GM21447 (cell line): ENCODE measurements at regions not wholly inside any gene's neighbourhood (a gene's known extent, or its start where the extent isn't known, plus 50 kb on each side); places are given as distances from the start of the nearest gene placed in this dataset.

Experiments used
- ATAC-seq: cut with Tn5 transposase; IDR thresholded peaks from one replicate; pipeline ENCODE4 v1.9.1; 2021; ENCODE audit not compliant: unreplicated experiment

- ATAC-seq: no peak
These were observed 178.0 kb upstream of the DMRT1 start for GRCh38 chr9:663541-663940.

GRCh38 chr9:665296-665695 lies 176.2 kb upstream of the DMRT1 start:
- ATAC-seq: no peak

- no peak for ATAC-seq
These were observed 169.5 kb upstream of the DMRT1 start for GRCh38 chr9:671997-672396.

GRCh38 chr9:672851-673250 lies 168.6 kb upstream of the DMRT1 start:
- ATAC-seq: no peak

- no peak for ATAC-seq
These were observed 168.1 kb upstream of the DMRT1 start for GRCh38 chr9:673264-673965.

- no peak for ATAC-seq
These were observed 167.5 kb upstream of the DMRT1 start for GRCh38 chr9:673966-674526.

GRCh38 chr9:675697-676370 lies 165.7 kb upstream of the DMRT1 start:
- ATAC-seq: no peak

- ATAC-seq: no peak
These were observed 164.6 kb upstream of the DMRT1 start for GRCh38 chr9:676780-677438.

- ATAC-seq: no peak
These were observed 163.9 kb upstream of the DMRT1 start for GRCh38 chr9:677461-678097.

GRCh38 chr9:678897-679296 lies 162.6 kb upstream of the DMRT1 start:
- no peak for ATAC-seq

- no peak for ATAC-seq
These were observed 162.0 kb upstream of the DMRT1 start for GRCh38 chr9:679462-679861.

GRCh38 chr9:680106-680505 lies 161.4 kb upstream of the DMRT1 start:
- ATAC-seq: no peak

GRCh38 chr9:682633-683508 lies 158.6 kb upstream of the DMRT1 start:
- ATAC-seq: no peak

GRCh38 chr9:683509-684021 lies 157.9 kb upstream of the DMRT1 start:
- no peak for ATAC-seq

GRCh38 chr9:684054-684890 lies 157.2 kb upstream of the DMRT1 start:
- no peak for ATAC-seq

- ATAC-seq: no peak
These were observed 156.6 kb upstream of the DMRT1 start for GRCh38 chr9:684941-685340.

GRCh38 chr9:686321-686813 lies 155.1 kb upstream of the DMRT1 start:
- no peak for ATAC-seq

GRCh38 chr9:687034-687785 lies 154.3 kb upstream of the DMRT1 start:
- ATAC-seq: no peak
